GM18499 (cell line): ENCODE measurements at regions not wholly inside any gene's neighbourhood (a gene's known extent, or its start where the extent isn't known, plus 50 kb on each side); places are given as distances from the start of the nearest gene placed in this dataset.

Experiments
- ATAC-seq: cut with Tn5 transposase; IDR thresholded peaks from one replicate; pipeline ENCODE4 v1.9.1; 2021; ENCODE audit warnings: moderate number of reproducible peaks; ENCODE audit not compliant: insufficient read depth, unreplicated experiment

DNA sequence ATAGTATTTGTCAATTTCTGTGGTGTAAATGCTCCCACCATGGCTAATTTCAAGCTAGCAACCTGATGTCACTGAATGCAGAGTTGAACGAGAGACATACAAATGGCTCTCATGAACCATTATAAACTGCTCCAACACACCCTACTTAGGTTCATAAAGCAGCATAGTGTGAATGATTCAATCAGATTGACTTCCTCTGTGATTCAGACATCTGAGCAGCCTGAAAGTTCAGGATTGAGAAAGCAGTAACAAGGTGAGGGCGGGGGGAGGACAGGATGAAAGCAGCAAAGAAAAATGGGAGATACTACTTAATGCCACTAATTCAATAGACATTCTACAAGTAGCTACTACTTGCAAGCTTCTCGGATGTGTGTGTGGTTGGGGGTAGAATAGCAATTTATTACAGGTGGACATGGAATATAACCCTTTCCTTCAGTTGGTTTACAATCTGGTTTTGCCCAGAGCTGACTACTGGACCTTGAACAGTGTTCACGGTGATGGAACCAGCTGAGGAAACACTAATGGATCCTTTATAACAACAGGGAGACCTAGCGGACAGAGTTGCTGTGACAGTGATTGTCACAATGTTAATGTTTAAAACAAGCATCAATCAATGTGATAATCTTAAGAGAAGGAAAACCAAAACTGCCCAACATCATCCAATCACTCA is 52.5 kb upstream of the PELI2 start:
- no peak for ATAC-seq
